ENCODE measurements at regions not wholly inside any gene's neighbourhood (a gene's known extent, or its start where the extent isn't known, plus 50 kb on each side); places are given as distances from the start of the nearest gene placed in this dataset.
"Not testable (repeated sequence)": the region's sequence is repeated elsewhere in the genome, so short reads cannot be mapped to it uniquely, and the experiment has no call there.

DNA sequence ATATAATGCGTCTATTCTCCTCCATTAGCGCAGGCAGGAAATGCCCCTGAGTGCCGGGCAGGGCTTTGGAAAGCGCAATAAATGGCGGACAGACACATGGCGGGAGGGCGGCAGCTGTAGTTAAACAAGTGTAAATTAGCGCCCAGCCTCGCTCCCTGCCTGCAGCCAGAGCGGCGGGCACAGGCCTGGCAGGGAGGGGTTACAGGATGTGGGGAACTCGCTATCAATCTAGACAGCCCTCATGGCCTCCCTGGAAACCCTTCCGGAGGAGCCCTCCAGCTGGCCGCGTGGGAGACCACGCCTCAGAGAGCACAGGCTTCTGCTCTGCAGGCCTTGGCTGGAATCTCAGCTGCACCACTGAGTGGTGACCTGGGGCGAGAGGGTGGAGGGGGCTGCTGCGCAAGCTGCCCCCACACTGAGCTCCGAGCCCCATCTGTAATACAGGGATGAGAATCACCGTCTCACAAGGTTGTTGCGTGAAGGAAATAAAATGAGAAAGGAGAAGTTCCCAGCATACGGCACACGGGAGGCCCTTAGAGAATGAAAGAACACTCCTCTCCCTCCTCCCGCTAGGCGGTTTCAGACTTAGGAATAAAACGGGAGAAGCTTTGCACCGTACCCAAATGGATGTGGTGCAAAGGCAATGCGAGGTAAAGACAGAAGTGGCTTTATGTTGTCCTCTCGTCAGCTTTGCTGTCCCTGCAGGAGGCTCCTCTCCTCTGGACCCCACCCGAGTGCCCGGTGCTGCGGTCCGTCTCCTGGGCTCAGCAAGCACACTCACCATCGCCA is 167.2 kb upstream of the POU3F1 start:
- DNase-seq (ENCODE audit: low read depth): no peak

DNA sequence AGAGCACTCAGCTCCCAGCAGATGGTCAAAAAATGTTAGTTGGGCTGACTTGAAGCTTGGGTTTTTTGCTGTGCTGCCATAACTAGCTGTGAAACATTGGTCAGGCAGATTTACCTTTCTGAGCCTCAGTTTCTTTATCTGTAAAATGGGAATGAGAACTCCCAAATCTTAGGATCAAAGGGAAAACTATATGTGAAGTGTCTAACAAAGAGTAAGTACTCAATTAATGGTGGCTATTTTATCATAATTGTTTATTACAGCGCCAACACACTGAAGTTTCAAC is 164.2 kb upstream of the POU3F1 start:
- DNase-seq (ENCODE audit: low read depth): no peak

DNA sequence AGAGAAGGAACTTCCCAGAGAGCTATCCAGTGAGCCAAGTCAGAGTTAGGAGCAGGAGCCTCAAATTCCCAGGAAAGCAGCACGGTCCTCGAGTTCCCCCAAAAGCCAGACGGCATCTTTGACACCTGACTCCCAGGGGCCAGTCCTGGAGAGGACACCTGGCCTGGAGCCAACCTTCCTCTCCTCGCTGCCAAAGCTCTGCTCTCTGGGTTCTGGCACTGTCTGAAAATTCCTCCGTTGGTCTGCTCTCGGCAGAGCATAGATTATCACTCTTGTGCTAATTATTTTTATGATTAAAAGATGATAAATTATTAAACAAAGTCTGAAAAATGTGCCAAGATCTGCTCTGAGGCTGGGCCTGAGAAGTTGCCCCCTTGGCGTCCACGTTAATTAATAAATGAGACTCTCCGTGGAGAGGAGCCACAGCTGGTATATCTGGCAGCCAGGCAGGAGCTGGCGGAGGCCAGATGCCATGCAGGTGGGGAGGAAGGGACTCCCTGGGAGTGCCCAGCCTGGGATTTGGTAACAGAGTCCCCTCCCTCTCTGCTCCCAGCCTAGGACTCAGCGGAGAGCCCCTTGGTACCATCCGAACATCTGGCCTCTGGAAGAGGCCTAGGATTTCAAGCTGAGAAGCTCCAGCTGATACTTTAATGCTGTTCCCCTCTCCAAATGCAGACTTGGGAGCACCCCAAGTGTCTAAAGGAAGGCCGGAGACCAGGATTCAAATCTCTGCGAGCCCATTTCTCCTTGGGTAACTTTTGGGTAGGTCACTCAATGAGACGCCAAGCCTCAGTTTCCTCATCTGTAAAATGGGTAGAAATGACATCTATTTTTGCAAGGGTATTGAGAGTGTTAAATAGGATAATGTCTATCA is 163.7 kb upstream of the POU3F1 start:
- no peak for DNase-seq (ENCODE audit: low read depth)

GRCh38 chr1:38208716-38209632 is 162.4 kb upstream of the POU3F1 start:
- no peak for DNase-seq (ENCODE audit: low read depth)

- no peak for DNase-seq (ENCODE audit: low read depth)
These were observed 161.3 kb upstream of the POU3F1 start for GRCh38 chr1:38207906-38208305.

- no peak for DNase-seq (ENCODE audit: low read depth)
These were observed 160.7 kb upstream of the POU3F1 start for GRCh38 chr1:38207275-38207674.

GRCh38 chr1:38204698-38205097 is 158.1 kb upstream of the POU3F1 start:
- no peak for DNase-seq (ENCODE audit: low read depth)

GRCh38 chr1:38203441-38203840 is 156.8 kb upstream of the POU3F1 start:
- DNase-seq (ENCODE audit: low read depth): no peak

DNA sequence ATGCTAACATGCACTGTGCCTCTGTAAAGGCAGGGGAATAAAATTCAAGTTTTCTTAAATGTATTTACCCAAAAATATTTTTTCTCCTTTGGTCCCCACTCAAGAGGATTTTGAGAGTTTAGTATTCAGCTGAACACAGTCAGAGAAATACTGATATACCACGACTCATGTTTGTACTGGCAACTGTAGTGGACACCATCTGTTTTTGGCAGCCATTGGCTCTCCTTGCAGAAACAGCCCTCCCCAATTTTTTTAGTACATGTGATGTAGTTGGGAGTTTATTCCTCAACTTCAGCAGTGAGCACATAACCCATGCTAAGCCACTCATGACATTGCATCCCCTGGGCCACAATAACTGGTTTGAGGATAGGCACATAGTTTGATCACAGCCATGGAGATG is 154.8 kb upstream of the POU3F1 start:
- no peak for DNase-seq (ENCODE audit: low read depth)

- no peak for DNase-seq (ENCODE audit: low read depth)
These were observed 152.0 kb upstream of the POU3F1 start for GRCh38 chr1:38198621-38199020.

GRCh38 chr1:38198099-38198498 is 151.5 kb upstream of the POU3F1 start:
- no peak for DNase-seq (ENCODE audit: low read depth)

DNA sequence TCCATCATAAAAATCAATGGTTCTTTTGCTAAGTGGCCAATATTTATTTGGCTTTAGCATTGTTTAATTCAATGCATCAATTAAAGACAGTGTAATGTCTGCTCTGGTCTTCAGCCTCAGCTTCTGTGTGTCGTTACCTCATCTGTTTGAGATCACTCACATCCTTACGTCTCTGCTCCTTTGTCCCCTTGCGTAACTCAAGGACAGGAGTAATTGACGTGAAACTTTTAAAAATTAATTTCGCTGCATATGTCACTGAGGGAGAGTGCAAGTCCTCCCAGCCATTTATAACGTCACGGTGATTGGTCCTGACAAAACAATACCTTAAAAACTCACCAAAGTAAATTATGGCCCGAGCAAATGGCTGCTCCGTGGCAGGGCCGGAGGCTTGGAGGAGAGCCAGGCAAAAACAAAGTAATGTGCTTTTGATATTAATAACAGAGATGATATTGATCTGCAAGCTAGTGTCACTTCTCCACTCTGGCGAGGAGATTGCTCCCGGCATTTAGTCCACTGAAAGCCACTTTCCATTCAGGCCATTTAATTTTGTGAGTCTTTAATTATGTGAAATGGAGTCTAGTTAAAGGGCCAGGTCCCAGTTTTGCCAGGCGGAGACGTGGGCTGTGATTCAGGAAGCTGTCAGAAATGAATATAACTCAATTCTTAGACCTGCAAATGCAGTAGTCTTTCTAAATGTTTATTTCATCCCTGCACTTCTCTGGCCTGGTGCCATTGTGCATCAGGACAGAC is 150.9 kb upstream of the POU3F1 start:
- DNase-seq (ENCODE audit: low read depth): no peak

DNA sequence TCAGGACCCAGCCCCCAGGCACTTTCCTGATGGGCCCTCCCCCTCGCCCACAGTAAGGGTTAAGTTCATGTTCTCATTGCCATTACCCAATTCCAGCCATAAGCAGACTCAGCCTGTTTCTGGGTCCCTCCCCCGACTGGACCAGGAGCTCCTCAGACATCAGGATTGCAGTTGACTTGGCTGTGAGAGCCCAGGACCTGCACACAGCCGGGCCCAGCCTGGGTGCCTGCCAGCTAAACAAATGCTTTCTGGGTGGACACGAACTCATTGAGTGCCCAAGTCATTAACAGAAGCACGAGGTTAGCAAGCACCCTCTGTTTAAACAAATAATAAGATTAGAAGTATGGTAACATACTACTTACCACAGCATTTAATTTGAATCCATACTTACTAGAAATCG is 147.9 kb upstream of the POU3F1 start:
- no peak for DNase-seq (ENCODE audit: low read depth)

GRCh38 chr1:38193040-38193439 is 146.4 kb upstream of the POU3F1 start:
- no peak for DNase-seq (ENCODE audit: low read depth)

DNA sequence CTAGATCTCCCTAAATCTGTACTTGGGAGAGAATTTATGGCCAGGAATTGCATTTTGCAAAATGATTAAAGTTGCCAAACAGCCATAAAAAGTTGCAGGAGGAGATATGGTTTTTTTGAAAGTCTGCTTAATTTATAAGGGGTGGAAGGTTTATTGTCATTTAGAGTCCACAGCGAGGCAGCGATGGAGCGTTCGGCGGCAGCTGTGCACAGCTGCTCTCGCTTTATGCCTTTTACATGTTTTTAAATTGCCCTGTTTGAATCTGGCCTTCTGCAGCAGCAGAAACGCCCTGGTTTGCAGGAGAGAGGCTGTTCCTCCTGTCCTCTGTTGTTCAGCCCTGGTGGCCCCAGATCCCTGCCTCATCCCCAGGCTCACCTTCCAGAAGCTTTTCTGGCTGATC is 144.9 kb upstream of the POU3F1 start:
- DNase-seq (ENCODE audit: low read depth): no peak

DNA sequence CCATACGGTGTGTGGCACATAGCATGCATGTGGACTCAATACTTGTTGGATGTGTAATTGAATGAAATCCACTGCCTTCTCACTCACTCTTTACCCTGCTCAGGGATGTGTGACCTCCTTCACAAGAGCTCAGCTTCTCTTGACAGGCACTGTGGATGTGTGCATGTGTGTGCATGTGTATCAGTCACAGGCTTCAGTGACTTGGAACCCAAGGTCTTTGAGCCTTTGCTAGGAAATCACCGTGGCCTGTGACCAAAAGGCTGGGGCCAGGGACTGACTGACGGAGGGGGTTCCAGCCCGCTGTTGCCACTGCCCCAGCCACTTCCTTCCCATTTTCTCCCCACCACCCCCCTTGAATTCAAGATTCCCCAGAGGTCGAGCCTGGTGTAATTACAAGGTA is 144.4 kb upstream of the POU3F1 start:
- no peak for DNase-seq (ENCODE audit: low read depth)

- no peak for DNase-seq (ENCODE audit: low read depth)
These were observed 141.0 kb upstream of the POU3F1 start for GRCh38 chr1:38187552-38187951.

DNA sequence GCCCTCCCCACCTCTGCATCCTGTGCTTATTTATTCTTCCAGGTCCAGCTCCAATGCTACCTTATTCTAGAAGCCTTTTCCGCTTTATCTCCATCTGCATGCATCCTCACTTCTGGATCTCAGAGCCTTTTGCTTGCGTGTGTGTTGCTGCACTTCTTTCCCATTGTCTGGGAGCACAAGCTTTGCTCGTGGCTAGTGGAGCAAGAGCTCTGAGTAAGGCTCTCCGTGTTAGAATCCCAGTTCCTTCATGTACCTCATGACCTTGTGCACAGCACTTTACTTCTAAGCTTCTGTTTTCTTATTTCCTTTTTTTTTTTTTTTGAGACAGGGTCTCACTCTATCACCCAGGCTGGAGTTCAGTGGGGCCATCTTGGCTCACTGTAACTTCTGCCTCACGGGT is 140.0 kb upstream of the POU3F1 start:
- DNase-seq (ENCODE audit: low read depth): no peak

- no peak for DNase-seq (ENCODE audit: low read depth)
These were observed 139.3 kb upstream of the POU3F1 start for GRCh38 chr1:38185913-38186312.

GRCh38 chr1:38183747-38184146 is 137.2 kb upstream of the POU3F1 start:
- no peak for DNase-seq (ENCODE audit: low read depth)

GRCh38 chr1:38183096-38183495 is 136.5 kb upstream of the POU3F1 start:
- no peak for DNase-seq (ENCODE audit: low read depth)

GRCh38 chr1:38180388-38180787 is 133.8 kb upstream of the POU3F1 start:
- DNase-seq (ENCODE audit: low read depth): not testable (repeated sequence)

Measured in activated T-cell treated with anti-CD3 and anti-CD28 coated beads for 1 hour (primary cell).